Vagina (tissue), 2 donors: ENCODE measurements at regions not wholly inside any gene's neighbourhood (a gene's known extent, or its start where the extent isn't known, plus 50 kb on each side); places are given as distances from the start of the nearest gene placed in this dataset.

ENCODE experiments used
- POLR2A ChIP-seq, 2 donors: fragments of 450-650 bp; IDR thresholded peaks; one replicate each; pipeline ENCODE4 v1.6.1; 2017; ENCODE audit warnings: antibody characterized with exemption in 2 of 2, mild to moderate bottlenecking in 2 of 2, moderate library complexity in 2 of 2
- POLR2AphosphoS5 ChIP-seq, 2 donors: sonication (generic); formaldehyde crosslinking; IDR thresholded peaks; one replicate each; pipeline ENCODE4 v1.9.0; 2017; ENCODE audit warnings: antibody characterized with exemption in 2 of 2, mild to moderate bottlenecking in 2 of 2, low read depth in 1 of 2; ENCODE audit not compliant: insufficient read depth in 1 of 2

- TF ChIP-seq POLR2AphosphoS5 (IDR thresholded peaks at IDR 0.05; ENCODE audit: insufficient read depth in 1 of 2, low read depth in 1 of 2): no peak
- TF ChIP-seq POLR2A (IDR thresholded peaks at IDR 0.05): no peak
Measured at GRCh38 chr11:105520706-105521345, 89.0 kb upstream of the GRIA4 start.
